Activated T-helper 1 cell treated with anti-CD3 and anti-CD28 coated beads, Interleukin-2, amount 50 U/mL, for 16 hours (primary cell): ENCODE measurements at regions not wholly inside any gene's neighbourhood (a gene's known extent, or its start where the extent isn't known, plus 50 kb on each side); places are given as distances from the start of the nearest gene placed in this dataset.

ENCODE experiments used
- DNase-seq, 2 donors: peaks; one replicate each; pipeline ENCODE4 v3.0.0-alpha.2; 2020; ENCODE audit warnings: low read depth in 1 of 2, low spot score in 1 of 2

GRCh38 chr13:73369095-73369494 is 310.3 kb downstream of the KLF5 start:
- no peak for DNase-seq

DNA sequence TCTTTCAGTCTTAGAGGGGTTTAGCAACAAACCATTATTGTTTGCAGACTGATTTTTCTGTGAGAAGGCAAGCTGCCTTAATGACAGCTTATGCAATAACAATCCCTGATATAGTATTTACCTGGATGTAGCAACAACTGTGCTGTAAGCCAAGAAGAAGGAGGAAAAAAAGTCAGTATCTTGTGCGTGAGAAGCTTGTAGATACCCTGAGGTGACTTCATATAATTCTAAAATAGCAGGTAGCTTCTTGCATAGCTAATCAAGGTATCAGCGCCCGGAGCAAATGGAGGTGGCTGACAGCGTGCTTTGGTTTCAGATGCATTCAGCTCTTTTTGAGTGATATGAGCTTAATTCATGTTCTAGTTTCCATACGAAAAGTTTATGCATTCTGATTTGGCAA is 309.8 kb downstream of the KLF5 start:
- no peak for DNase-seq

DNA sequence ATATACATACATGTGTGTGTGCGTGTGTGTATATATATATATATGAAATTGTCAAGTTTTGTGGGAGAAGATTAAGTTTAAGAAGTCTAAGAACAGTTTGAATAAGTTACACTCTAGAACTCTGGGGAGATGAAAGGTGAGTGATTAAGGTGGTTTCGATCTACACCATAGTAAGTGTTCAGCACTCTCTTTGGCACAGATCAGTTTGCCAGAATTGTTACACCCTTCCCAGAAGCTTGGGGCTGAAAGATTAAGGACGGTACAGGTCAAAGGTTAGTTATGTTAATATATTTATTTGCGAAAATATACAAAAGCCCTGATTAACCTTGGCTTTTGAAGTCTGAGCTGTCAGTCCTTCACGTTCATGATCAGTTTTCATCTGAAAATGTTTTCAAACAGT is 309.1 kb downstream of the KLF5 start:
- no peak for DNase-seq

- DNase-seq, result no peak
Observed at GRCh38 chr13:73366241-73366640, 307.4 kb downstream of the KLF5 start.

- DNase-seq, result no peak
Observed at GRCh38 chr13:73365681-73366080, 306.9 kb downstream of the KLF5 start.

- DNase-seq, result no peak
Observed at GRCh38 chr13:73365252-73365651, 306.4 kb downstream of the KLF5 start.

GRCh38 chr13:73364736-73365135 is 305.9 kb downstream of the KLF5 start:
- no peak for DNase-seq

GRCh38 chr13:73358606-73359095 is 299.8 kb downstream of the KLF5 start:
- DNase-seq, result no peak

DNA sequence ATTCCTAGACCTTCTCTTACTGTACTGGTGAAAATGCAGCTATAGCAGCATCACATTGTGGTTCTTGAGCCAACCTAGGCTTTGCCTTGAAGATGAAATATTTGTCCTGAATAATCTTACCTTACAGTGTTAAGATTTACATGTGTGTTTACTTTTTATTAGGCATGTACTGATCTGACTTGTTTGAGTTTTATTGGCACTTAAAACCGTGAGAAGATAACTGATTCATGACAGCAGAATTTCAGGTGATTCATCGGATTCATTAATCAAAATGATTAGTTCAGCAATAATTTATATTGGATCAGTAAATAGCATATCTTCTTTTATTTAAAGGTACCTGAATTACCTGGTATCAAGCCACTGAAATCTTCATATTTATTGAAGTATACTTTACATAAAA is 296.3 kb downstream of the KLF5 start:
- no peak for DNase-seq

- no peak for DNase-seq
Observed at GRCh38 chr13:73351730-73352129, 292.9 kb downstream of the KLF5 start.

GRCh38 chr13:73341748-73342147 is 282.9 kb downstream of the KLF5 start:
- no peak for DNase-seq

- DNase-seq, result no peak
Observed at GRCh38 chr13:73340069-73340468, 281.3 kb downstream of the KLF5 start.

- no peak for DNase-seq
Observed at GRCh38 chr13:73339086-73339485, 280.3 kb downstream of the KLF5 start.

DNA sequence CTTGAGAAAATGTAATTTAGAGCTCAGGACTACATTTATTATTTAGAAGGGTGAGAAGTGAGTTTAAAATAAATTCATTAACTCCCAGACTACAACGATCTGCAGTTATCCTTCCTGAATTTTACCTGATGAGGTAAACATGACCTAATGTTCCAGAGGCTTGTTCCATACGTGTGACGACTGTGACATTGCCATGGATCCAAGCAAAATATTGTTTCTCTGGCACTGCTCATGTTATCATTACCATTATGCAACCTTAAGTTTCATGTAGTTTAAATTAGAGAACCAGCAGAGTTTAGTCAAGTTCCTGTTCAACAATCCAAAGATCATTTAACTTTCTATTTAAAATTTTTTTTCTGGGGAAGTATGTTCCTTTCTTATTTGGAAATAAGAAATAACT is 279.6 kb downstream of the KLF5 start:
- DNase-seq, result no peak

GRCh38 chr13:73337532-73337931 is 278.7 kb downstream of the KLF5 start:
- no peak for DNase-seq

DNA sequence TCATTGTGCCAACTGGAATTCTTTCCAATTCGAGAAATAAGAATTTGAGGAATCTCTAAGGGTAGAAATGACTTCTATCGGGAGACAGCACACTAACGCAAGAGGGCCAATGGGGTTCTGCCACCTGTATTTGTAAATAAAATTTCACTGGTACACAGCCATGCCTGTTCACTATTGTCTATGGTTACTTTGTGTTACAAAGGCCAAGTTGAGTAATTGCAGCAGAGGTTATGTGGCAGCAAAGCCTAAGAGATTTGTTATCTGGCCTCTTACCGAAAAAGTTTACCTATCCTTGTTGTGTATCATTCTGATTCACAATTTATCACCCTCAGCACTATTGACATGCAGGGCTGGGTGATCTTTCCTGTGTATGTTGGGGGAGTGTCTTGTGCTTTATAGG is 278.0 kb downstream of the KLF5 start:
- DNase-seq, result no peak

DNA sequence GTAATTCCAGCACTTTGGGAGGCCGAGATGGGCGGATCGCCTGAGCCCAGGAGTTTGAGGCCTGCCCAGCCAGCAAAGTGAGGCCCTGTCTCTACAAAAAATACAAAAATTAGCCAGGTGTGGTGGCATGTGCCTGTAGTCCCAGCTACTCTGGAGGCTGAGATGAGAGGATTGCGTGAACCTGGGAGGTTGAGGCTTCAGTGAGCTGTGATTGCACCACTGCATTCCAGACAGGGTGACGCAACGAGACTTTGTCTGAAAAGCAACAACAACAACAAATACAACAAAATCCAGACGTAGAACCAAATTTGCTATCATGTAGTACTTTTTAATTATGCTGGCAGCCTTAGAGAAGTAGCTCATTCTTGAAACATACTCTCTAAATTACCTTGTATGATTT is 277.1 kb downstream of the KLF5 start:
- DNase-seq, result no peak

DNA sequence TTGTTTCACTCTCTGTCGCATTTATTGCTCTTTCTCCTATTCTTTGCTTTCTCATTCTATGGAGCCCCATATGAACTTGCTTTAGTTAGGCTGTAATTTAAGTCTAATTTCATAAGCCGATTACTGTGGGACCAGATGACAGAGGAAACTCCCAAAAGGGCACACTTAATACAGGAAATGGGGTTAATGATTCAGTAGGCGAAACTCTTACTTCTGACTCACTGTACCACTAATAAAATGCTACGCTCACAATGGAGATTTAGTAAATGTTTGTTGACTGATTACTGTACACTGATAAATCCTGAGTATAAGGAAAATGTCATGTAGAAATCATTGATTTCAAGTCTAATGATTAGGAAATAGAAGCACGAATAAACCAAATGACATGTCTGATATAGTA is 276.4 kb downstream of the KLF5 start:
- DNase-seq, result no peak

DNA sequence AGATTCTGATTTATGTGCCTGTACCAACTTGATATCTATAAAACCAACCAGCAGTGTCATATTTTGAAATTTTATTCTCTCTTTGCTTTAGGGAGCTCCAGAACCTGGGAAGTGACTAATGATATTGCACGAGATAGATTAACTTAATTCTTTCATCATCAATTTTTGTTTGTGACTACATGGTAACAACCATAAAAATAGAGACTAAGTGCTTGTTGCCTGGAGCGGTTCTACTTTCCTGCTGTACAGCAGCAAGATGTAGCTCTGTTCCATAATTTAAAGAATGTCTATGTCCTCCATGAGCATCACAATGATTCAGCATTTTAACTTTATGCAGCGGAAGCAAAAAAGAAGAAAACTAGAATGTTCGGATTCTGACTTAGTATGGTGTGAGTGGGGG is 275.6 kb downstream of the KLF5 start:
- no peak for DNase-seq

- no peak for DNase-seq
Observed at GRCh38 chr13:73331556-73331955, 272.8 kb downstream of the KLF5 start.

DNA sequence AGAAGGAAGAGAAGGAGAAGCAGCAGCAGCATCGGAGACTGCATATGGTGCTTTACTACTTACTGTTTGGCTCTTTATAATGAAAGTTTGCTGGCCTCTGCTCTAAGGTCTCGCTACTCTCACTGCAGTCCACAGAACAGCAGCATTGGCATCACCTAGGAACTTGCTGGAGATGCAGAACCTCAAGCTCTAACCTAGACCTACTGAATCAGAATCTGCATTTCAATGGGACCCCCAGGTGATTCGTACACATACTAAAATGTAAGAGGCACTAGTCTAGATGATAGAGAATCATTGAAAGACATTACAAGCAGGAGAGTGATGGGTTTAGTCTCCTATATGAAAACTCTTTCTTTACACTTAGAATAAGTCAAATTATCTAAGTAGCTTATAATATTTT is 270.6 kb downstream of the KLF5 start:
- DNase-seq, result no peak

GRCh38 chr13:73327579-73327978 is 268.8 kb downstream of the KLF5 start:
- DNase-seq, result no peak

GRCh38 chr13:73325723-73326558 is 267.1 kb downstream of the KLF5 start:
- DNase-seq, result no peak
